Skin epidermis (tissue), 12 donors: ENCODE measurements at regions not wholly inside any gene's neighbourhood (a gene's known extent, or its start where the extent isn't known, plus 50 kb on each side); places are given as distances from the start of the nearest gene placed in this dataset.

ENCODE experiments used
- H3K27ac ChIP-seq, 21 experiments: fragments of 200-600 bp; sonication (generic) in 11 of 21; one replicate each; pipeline ENCODE4 v1.5.0; 2020; ENCODE audit warnings: mild to moderate bottlenecking in 3 of 21, inconsistent platforms in 2 of 21, moderate library complexity in 2 of 21
- H3K4me3 ChIP-seq, 7 experiments: fragments of 200-600 bp; sonication (generic) in 2 of 7; one replicate each; pipeline ENCODE4 v1.5.0; 2020; ENCODE audit warnings: inconsistent platforms in 2 of 7, mild to moderate bottlenecking in 2 of 7, moderate library complexity in 1 of 7

DNA sequence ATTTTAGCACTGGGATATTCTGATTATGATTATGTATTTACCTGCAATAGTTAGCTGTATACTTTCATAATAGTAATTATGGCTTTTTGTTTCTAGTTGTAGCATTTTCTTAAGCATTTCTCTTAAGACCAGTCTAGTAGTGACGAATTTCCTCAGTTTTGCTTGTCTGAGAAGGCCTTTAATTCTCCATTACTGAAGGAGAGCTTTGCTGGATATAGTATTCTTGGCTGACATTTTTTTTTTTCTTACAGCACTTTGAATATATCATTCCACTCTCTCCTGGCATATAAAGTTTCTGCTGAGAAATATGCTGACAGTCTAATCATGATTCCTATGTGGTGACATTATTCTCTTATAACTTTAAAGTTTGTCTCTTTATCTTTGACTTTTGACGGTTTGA lies 181.1 kb upstream of the DMRTA1 start:
- H3K4me3 ChIP-seq = no peak overlapping the region
- no peak overlapping the region for H3K27ac ChIP-seq

GRCh38 chr9:22274477-22274876 lies 172.1 kb upstream of the DMRTA1 start:
- Histone ChIP-seq H3K4me3 (no peak overlapping the region), H3K27ac (no peak overlapping the region)

GRCh38 chr9:22278426-22278825 lies 168.2 kb upstream of the DMRTA1 start:
- H3K4me3 ChIP-seq = no peak overlapping the region
- no peak overlapping the region for H3K27ac ChIP-seq

DNA sequence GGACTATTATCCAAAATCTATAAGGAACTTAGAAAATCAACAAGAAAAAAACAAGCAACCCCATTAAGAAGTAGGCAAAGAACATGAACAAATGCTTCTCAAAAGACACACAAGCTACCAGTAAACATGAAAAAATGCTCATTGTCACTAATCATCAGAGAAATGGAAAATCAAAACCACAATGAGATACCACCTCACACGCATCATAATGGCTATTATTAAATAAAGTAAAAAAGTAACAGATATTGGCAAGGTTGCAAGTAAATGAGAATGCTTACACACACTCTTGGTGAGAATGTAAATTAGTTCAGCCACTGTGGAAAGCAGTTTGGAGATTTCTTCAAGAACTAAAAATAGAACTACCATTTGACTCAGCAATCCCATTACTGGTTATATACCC lies 167.0 kb upstream of the DMRTA1 start:
- no peak overlapping the region for H3K27ac ChIP-seq
- no peak overlapping the region for H3K4me3 ChIP-seq

DNA sequence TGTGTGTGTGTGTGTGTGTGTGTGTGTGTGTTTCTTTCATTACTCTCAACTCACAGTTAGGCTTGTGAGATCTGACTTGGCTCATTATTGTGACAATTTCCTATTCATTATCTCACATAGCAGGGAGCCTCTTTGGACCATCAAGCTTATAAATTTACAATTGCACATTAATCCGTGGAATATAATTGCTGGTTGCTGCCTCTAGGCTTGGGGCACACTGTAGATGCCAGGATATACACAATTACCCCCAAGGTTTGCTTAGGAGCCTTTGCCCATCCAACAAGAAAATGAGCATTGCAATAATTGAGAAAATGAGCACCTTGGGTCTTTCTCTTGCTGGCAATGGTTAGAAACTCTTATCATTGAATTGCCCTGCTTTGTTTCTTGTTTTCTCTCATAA lies 161.6 kb upstream of the DMRTA1 start:
- Histone ChIP-seq H3K4me3 (no peak overlapping the region), H3K27ac (no peak overlapping the region)

DNA sequence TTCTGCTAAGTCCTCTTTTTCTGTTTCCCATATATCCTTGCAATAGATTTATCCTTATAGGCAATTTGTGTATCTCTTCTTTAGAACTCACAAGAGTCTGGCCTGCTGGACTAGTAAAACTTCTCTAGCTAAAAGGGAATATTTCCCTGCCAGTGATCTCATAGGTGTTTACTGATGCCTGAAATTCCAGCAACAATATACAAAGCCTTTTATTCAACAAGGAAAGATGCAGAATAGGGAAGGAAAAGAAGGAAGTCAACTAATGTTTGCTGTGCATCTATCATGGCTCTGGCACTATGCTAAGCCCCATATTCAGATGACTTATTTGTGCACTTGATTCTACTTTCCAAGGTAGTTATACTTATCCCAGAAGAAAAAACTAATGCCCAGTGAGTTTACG lies 160.0 kb upstream of the DMRTA1 start:
- H3K4me3 ChIP-seq = no peak overlapping the region
- no peak overlapping the region for H3K27ac ChIP-seq

GRCh38 chr9:22288661-22289060 lies 158.0 kb upstream of the DMRTA1 start:
- Histone ChIP-seq H3K27ac (no peak overlapping the region), H3K4me3 (no peak overlapping the region)

- H3K4me3 ChIP-seq = no peak overlapping the region
- no peak overlapping the region for H3K27ac ChIP-seq
Measured at GRCh38 chr9:22307013-22307711, 139.5 kb upstream of the DMRTA1 start.

- Histone ChIP-seq H3K27ac (no peak overlapping the region), H3K4me3 (no peak overlapping the region)
Measured at GRCh38 chr9:22308177-22308576, 138.4 kb upstream of the DMRTA1 start.

DNA sequence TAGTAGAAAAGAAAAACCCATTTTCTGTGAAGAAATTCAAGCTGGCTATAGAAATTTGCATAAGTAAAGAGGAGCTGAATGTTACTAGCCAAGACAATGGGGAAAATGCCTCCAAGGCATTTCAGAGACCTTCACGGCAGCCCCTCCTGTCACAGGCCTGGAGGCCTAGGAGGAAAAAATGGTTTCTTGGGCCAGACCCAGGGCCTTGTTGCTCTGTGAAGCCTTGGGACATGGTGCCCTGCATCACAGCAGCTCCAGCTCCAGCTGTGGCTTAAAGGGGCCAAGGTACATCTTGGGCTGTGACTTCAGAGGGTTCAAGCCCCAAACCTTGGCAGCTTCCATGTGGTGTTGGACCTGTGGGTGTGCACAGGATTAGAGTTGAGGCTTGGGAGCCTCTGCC lies 130.0 kb upstream of the DMRTA1 start:
- H3K27ac ChIP-seq = no peak overlapping the region
- no peak overlapping the region for H3K4me3 ChIP-seq

- Histone ChIP-seq H3K4me3 (no peak overlapping the region), H3K27ac (no peak overlapping the region)
Measured at GRCh38 chr9:22331533-22331932, 115.1 kb upstream of the DMRTA1 start.

DNA sequence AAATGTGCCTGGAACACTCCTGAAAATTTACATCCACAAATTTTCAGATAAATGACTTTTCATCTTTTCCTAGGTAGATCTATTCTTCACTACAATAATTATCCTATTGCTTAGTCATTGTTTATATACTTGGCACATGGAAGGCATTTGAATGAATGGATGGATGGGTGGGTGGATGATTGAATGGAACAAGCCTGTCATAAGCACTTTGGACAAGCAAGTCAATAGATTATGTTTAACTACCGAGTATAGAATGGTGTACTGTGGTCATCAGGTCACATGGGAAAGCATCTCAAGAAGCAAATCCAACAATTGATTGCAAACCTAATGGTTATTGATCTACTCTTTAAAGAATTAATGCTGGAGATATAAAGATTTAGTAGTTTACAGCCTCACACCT lies 114.4 kb upstream of the DMRTA1 start:
- no peak overlapping the region for H3K4me3 ChIP-seq
- H3K27ac ChIP-seq = no peak overlapping the region

DNA sequence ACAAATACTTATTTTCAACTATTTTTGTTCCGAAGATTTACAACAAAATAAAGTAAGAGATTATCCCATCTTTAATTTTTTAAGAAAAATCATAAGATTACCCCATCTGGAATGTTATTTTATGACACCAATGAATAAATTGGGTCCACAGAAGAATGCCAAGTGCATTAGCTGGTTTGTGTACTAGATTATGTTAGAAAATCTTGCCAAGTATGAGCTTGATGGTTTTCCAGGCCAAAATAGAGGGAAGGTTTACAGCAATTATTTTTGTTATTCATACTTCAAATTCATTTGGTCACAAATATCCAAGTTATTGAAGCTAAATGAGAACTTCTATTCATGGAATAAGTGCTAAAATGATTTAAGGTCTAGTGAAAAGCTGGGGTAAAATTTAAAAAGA lies 109.4 kb upstream of the DMRTA1 start:
- no peak overlapping the region for H3K4me3 ChIP-seq
- H3K27ac ChIP-seq = no peak overlapping the region

DNA sequence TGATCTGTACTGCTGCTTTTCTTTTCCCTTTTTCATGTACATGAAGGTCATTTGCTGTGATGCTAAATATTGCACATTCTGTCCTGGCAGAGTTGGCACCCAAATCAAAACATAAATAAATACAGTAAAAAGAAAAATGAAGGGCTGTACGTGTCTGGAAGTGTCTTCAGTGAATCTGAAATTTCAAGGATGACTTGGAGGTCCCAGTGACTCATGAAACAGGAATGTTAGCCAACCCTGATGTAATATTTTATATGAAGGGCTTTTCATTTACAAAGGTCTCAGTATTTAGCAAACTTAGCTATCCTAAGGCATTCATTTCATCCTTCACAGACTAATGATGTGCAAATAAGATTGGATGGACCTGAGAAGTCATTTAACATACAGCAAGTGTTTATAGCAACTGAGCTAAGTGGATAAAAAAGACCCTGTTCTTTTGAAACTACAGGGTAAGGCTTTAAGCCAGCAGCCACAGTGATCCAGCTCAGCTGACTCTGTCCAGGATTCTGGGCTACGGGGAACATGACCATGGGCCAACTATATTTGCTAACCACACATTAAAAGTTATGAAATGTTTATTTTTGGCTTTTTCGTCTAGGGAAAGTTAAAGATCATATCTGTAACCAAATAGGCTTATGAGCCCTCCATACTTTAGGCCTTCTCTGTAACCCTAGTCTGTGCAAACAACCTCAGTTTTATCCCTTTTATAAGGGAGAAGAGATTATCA lies 104.0 kb upstream of the DMRTA1 start:
- H3K4me3 ChIP-seq = no peak overlapping the region
- no peak overlapping the region for H3K27ac ChIP-seq

DNA sequence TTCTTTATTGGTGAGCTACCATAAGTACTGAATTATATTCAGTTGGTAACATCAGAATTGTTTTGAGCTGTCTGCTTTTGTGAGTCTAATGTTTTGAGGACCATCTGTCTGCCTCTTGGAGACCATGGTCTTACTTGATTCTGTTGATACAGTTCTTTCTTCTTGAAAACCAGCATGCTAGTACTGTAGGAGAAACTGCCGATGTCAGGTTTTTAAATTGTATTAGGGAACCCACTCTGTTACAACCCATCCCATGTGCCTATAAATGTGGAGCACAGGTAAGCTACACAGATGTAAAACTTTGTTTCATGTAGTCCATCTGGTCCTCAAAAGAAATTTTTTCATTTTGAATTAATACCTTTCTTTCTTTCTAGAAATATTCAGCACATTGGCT lies 103.4 kb upstream of the DMRTA1 start:
- no peak overlapping the region for H3K27ac ChIP-seq
- no peak overlapping the region for H3K4me3 ChIP-seq

- no peak overlapping the region for H3K27ac ChIP-seq
- no peak overlapping the region for H3K4me3 ChIP-seq
Measured at GRCh38 chr9:22354699-22355384, 91.8 kb upstream of the DMRTA1 start.

GRCh38 chr9:22356985-22357384 lies 89.6 kb upstream of the DMRTA1 start:
- H3K4me3 ChIP-seq = no peak overlapping the region
- no peak overlapping the region for H3K27ac ChIP-seq

DNA sequence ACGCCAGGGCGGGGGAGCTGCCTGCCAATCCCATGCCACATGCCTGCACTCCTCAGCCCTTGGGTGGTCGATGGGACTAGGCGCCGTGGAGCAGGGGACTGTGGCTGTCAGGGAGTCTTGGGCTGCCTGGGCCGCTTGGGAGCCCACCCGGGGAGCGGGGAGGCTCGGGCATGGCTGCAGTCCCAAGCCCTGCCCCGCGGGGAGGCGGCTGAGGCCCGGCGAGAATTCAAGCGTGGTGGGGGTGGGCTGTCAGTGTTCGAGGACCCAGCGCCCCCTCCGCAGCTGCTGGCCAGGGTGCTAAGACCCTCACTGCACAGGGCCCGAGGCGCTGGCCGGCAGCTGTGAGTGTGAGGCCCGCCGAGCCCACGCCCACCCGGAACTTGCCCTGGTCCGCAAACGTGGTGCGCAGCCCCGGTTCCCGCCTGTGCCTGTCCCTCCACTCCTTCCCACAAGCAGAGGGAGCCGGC lies 83.2 kb upstream of the DMRTA1 start:
- no peak overlapping the region for H3K4me3 ChIP-seq
- H3K27ac ChIP-seq = no peak overlapping the region

DNA sequence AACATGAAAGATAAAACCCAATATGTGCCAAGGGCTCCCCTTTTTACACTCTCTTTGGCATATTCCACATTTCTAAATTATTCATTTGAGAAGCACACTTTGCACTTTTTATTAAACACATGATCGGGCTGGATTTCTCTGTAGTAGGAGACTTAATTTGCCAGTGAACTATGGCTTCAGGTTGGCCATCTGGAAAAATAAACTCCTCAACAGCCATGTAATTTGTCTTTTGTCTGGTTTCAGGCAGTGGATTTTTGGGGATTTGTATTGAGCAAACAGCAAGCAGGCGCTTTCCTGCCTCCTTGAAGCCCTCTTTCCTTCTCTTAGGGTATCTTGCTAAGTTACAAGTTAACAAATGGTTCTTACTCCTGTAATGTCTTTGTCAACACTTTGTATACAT lies 73.0 kb upstream of the DMRTA1 start:
- Histone ChIP-seq H3K27ac (no peak overlapping the region), H3K4me3 (no peak overlapping the region)

GRCh38 chr9:22374051-22374450 lies 72.6 kb upstream of the DMRTA1 start:
- H3K4me3 ChIP-seq = no peak overlapping the region
- H3K27ac ChIP-seq = no peak overlapping the region

GRCh38 chr9:22379272-22379671 lies 67.4 kb upstream of the DMRTA1 start:
- Histone ChIP-seq H3K4me3 (no peak overlapping the region), H3K27ac (no peak overlapping the region)
